Dermis blood vessel endothelial cell (primary cell): ENCODE measurements at regions not wholly inside any gene's neighbourhood (a gene's known extent, or its start where the extent isn't known, plus 50 kb on each side); places are given as distances from the start of the nearest gene placed in this dataset.
"Not testable (repeated sequence)": the region's sequence is repeated elsewhere in the genome, so short reads cannot be mapped to it uniquely, and the experiment has no call there.

Experiments
- DNase-seq: peaks from one replicate; pipeline ENCODE4 v3.0.0; 2010

DNA sequence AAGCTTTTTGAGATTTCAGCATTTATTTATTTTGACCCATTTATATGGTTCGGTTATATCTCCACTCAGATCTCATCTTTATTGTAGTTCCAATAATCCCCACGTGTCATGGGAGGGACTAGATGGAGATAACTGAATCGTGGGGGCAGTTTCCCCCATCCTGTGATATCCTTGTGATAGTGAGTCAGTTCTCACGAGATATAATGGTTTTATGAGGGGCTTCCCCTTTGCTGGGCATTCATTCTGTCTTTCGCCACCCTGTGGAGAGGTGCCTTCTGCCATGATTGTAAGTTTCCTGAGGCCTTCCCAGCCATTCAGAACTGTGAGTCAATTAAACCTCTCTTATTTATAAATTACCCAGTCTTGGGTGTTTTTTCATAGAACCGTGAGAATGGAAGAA lies 96.5 kb upstream of the PCSK1 start:
- peak; percentile 8 for DNase-seq

- no peak for DNase-seq
Measured at GRCh38 chr5:96530901-96531300, 97.9 kb upstream of the PCSK1 start.

GRCh38 chr5:96533371-96533770 lies 100.3 kb upstream of the PCSK1 start:
- no peak for DNase-seq

DNA sequence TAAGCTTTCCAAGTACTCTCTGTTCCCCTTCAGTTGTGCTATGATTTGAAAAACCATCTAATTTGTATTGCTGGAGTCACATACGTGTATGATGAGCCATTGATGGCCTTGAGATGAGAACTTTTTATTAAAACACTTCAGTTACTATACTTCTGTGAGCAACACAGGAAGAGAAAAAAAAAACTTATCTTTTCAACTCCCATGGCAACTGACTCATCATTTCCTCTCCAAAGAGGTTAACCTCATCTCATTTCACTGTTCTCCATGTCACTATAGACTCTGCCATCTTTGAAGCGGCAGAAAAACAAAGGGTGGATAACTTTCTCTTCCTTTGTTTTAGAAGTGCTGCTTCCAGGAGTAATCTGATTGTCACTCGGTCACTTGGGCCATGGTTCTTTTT lies 104.3 kb upstream of the PCSK1 start:
- DNase-seq = peak; percentile 87

DNA sequence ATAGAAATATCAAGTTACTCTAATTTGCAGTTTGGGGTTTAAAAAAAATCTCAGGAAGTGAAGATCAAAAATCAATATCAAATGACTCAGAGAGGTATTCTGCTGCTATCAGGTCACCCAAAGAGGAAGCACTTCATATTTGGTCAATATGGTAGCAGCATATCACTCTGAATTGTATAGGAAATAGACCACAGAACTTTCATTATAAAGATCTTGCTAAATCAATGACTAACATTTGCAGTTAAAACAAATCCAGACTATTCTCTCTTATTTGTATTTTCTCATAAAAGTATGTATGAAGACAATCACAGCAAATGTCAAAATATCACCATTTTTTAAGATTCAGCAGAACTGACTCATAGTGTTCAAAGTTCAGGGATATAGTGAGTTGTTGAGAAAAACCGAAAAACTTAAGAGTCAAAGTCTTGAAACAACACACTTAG lies 105.8 kb upstream of the PCSK1 start:
- no peak for DNase-seq

- DNase-seq = no peak
Measured at GRCh38 chr5:96546120-96546519, 113.1 kb upstream of the PCSK1 start.

- no peak for DNase-seq
Measured at GRCh38 chr5:96547486-96547885, 114.4 kb upstream of the PCSK1 start.

- no peak for DNase-seq
Measured at GRCh38 chr5:96548905-96549304, 113.3 kb upstream of the CAST start.

GRCh38 chr5:96560857-96561256 lies 101.3 kb upstream of the CAST start:
- not testable (repeated sequence) for DNase-seq

- DNase-seq = peak; percentile 73
Measured at GRCh38 chr5:96562614-96563013, 99.6 kb upstream of the CAST start.

GRCh38 chr5:96563816-96564215 lies 98.4 kb upstream of the CAST start:
- peak; percentile 68 for DNase-seq

DNA sequence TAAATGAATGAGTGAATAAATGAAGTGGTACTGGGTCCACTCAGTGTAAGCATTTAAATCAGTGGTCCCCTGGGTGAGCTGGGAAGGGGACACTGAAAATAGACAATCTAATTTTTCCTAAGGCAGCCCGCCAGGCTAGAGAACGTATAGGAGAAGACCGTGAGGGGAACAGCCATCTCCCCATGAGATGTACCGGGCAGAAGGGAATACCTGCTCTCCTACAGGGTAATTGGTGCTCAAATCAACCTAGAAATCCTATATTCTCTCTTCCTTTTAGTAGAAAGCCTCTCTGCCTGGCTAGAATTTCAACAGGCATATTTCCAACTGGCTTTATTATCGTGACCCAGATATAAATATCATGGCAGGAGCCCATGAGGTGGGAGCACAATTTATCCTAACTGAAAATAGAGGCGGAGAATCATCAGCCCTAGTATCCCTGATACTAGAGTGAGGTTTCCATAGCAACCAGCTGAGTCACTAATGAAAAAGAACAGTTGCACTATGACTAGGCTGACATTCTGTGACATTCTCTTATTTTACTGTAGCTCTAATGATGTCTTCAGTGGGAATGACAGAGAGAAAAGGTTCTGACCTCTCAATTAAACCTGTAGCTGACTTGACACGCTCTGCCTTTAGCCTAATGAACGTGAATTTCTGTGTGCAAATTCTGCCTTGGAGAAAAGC lies 96.5 kb upstream of the CAST start:
- DNase-seq = peak; percentile 83

DNA sequence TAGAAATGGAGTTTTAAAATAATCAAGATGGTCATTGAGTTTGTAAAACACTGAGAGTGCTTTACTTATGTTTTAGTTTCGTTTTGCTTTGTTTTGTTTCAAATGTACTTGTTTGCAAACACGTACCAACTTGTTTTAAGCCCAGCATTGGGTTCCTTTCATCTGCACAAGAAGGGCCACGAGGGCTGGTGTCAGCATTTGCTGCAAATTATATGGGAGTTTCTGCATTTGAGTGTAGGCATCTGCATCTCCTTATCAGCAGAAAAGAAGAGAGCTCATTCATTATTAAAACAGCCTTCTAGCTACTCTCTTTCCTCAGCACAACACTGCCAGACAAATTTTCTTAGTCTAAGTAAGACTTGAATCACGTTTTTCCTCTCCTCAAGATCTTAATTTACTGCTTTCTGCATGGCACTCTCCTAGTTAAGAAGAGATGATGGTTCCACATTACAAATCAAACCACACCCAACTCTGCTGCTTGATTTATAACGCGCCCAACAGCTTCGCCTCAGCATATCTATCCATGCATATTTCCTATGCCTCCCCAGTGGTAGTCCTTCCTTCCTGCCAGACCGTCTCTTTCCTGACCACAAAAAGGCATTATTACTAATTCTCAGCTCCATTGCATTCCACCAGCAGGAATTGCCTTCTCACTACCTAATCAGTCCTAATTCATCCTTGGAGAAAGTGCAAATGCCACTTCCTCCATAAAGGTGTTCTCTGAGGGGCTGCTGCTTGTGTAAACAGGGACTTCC lies 95.2 kb upstream of the CAST start:
- DNase-seq = peak; percentile 81

DNA sequence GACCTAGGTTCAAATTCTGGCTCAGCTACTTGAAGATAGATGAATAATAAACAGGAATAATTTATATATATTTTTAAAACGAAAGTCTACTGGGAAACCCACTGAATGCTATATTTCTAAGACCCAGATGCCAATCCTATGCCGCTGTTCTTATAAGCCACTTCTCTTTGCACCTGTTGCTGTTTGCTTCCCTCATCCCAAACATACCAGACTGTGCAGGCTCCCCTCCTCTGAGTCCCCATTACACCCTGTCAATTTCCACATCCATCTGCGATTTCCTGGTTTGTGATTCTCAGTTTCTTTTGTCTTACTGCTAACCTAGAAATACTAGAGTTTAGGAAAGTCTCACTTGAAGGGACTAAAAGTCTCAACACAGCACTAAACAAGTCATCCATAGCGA lies 92.8 kb upstream of the CAST start:
- no peak for DNase-seq

- DNase-seq = peak; percentile 30
Measured at GRCh38 chr5:96569770-96570169, 92.4 kb upstream of the CAST start.

DNA sequence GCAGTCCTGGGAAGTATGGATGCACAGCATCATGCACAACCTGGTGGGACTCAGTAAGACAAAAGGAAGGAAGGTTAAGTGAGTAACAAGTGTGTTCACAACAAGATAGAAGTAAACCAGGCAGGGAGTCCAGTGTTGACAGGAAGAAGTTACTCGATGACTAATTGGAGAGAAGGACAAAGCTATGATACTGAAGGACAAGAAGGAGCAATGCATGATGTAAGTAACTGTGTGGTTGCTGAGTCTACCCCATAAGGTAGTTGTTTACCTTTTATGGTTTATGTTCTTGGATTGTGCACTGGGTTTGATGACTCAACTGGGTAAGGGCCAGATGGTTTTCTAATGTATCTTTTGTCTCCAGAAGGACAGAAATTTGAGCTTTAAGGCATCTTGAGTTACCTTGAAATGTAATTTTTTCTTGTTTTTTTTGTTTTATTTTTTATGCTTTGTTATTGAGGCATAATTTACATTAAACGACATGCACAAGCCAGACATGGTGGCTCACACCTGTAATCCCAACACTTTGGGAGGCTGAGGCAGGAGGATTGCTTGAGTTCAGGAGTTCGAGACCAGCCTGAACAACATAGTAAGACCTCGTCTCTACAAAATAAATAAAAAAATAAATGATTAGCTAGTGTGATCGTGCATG lies 89.2 kb upstream of the CAST start:
- DNase-seq = peak; percentile 86

DNA sequence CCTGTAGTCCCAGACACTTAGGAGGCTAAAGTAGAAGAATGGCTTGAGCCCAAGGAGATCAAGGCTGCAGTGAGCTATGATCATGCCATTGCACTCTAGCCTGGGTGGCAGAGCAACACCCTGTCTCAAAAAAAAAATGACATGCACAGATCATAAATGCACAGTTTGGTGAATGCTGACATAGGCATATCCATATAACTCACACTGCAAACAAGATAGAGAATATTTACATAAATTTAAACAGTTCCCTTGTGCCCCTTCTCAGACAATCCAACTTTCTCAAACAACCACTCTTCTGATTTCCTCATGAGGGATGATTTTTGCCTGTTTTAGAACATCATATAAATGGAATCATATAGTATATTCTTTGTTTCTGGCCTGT lies 88.7 kb upstream of the CAST start:
- DNase-seq = no peak

DNA sequence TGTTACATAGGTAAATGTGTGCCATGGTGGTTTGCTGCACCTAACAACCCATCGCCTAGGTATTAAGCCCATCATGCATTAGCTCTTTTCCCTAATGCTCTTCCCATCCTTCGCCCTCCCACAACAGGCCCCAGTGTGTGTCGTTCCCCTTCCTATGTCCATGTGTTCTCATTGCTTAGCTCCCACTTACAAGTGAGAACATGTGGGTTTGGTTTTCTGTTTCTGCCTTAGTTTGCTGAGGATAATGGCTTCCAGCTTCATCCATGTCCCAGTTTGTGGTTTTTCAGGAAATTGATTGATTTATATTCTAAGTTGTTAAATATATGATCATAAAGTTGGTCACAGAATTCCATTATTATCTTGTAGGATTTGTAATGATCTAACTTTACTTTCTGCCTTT lies 85.3 kb upstream of the CAST start:
- DNase-seq = no peak

DNA sequence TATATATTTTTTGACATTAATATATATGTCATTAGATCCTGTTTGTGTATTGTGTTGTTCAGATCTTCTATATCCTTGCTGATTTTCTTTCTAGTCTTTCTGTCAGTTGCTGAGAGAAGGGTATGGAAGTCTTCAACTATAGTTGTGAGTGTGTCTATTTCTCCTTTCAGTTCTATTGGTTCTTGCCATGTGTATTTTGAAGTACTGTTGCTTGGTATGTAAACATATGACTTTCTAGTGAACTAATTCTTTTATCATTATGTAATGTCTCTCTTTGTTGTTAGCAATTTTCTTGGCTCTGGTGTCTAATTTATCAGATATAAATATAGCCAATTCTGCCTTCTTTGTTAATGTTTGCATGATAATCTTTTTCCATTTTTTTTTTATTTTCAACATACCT lies 84.3 kb upstream of the CAST start:
- no peak for DNase-seq

DNA sequence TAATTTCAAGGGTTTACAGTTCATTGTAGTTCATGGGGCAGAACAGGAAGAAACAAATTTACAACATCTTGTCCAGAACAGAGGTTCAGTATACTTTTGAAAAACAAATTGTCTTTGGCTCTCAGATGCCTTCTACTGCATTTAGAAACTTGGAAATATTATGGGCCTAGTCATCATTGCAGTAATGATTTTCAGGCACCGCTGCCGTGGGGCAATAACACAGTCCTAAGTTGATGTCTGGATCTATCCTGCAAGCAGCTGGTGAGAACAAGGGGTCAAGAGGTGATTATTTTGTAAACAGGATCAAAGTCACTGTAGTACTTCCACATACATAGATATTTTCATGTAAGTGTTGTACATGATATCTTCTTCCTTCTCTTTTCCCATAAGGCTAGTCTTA lies 82.5 kb upstream of the CAST start:
- DNase-seq = no peak

- peak; percentile 65 for DNase-seq
Measured at GRCh38 chr5:96582343-96582742, 79.8 kb upstream of the CAST start.

DNA sequence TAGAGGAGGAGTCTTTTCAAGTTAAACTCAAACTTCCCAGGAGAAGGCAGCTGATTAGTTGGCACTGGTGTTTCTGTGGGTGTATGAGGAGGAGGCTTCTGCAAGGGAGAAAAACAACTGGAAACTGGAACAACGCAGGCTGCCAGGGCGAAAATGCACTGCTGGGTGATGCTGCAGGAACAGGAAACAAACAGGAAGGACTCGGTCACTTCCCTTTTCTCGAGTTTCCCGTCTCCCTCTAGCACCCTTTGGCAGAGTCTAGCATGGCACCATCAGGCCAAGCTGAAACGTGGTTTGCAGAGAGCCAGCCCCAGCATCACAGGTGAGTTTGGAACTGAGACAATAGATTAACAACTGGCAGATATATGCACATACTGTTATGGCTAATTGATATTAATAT lies 77.5 kb upstream of the CAST start:
- peak; percentile 81 for DNase-seq

DNA sequence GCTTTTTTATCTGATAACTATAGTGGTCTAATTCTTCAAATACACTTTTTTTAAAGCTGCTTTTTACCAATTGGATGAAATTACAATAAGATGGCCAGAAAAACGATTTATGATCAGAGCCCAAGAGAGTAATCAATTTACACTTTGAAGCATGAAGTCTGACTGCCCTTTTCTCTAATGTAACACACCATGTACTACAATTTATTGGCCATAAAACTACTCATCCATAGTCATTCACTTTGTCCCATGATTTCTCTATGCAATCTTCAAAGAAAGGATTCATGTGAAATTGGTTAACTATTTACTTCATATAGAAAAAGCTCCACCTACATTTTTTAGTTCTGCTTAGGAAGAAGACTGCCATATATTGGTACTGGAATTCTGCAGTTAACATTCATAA lies 73.6 kb upstream of the CAST start:
- DNase-seq = no peak

GRCh38 chr5:96590796-96591195 lies 71.4 kb upstream of the CAST start:
- DNase-seq = no peak
